ENCODE measurements at regions not wholly inside any gene's neighbourhood (a gene's known extent, or its start where the extent isn't known, plus 50 kb on each side); places are given as distances from the start of the nearest gene placed in this dataset.
"Not testable (repeated sequence)": the region's sequence is repeated elsewhere in the genome, so short reads cannot be mapped to it uniquely, and the experiment has no call there.

DNA sequence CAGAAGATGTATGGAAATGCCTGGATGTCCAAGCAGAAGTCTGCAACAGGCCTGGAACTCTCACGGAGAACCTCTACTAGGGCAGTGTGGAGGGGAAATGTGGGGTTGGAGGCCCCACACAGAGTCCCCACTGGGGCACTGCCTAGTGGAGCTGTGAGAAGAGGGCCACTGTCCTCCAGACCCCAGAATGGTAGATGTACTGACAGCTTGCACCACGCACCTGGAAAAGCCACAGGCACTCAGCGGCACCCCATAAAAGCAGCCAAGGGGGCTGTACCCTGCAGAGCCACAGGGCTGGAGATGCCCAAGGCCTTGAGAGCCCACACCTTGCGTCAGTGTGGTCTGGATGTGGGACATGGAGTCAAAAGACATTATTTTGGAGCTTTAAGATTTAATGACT lies 177.3 kb upstream of the C14orf180 start:
- TF ChIP-seq, protein P1, sequence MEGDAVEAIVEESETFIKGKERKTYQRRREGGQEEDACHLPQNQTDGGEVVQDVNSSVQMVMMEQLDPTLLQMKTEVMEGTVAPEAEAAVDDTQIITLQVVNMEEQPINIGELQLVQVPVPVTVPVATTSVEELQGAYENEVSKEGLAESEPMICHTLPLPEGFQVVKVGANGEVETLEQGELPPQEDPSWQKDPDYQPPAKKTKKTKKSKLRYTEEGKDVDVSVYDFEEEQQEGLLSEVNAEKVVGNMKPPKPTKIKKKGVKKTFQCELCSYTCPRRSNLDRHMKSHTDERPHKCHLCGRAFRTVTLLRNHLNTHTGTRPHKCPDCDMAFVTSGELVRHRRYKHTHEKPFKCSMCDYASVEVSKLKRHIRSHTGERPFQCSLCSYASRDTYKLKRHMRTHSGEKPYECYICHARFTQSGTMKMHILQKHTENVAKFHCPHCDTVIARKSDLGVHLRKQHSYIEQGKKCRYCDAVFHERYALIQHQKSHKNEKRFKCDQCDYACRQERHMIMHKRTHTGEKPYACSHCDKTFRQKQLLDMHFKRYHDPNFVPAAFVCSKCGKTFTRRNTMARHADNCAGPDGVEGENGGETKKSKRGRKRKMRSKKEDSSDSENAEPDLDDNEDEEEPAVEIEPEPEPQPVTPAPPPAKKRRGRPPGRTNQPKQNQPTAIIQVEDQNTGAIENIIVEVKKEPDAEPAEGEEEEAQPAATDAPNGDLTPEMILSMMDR (IDR thresholded peaks at IDR 0.05; ENCODE audit: poor library complexity, severe bottlenecking), result not testable (repeated sequence)
- TF ChIP-seq EZH2 (IDR thresholded peaks at IDR 0.05; ENCODE audit: borderline replicate concordance, insufficient read depth, low read length, poor library complexity, severe bottlenecking); TAF1 (IDR thresholded peaks at IDR 0.05; ENCODE audit: low read depth): not testable (repeated sequence)
